Urinary bladder (tissue), 3 donors: ENCODE measurements at regions not wholly inside any gene's neighbourhood (a gene's known extent, or its start where the extent isn't known, plus 50 kb on each side); places are given as distances from the start of the nearest gene placed in this dataset.
A peak's percentile ranks its signal among the peaks of the same experiment; 100 is the strongest.

Source experiments
- DNase-seq: peaks from one replicate; pipeline ENCODE4 v3.0.0-alpha.2; 2015; ENCODE audit errors: extremely low spot score
- H3K27ac ChIP-seq: one replicate; pipeline ENCODE4 v1.5.1; 2013; ENCODE audit warnings: low read depth, mild to moderate bottlenecking, moderate library complexity
- H3K36me3 ChIP-seq: one replicate; pipeline ENCODE4 v1.6.1; 2013; ENCODE audit warnings: mild to moderate bottlenecking, moderate library complexity; ENCODE audit not compliant: insufficient read depth
- H3K4me1 ChIP-seq: one replicate; pipeline ENCODE4 v1.6.1; 2013; ENCODE audit warnings: mild to moderate bottlenecking, moderate library complexity; ENCODE audit not compliant: insufficient read depth
- H3K4me3 ChIP-seq: one replicate; pipeline ENCODE4 v1.5.1; 2013; ENCODE audit warnings: low read depth, low read length
- WGBS: extraction: QIAGEN DNeasy Blood & Tissue Kit; methylation state at CpG from one replicate; pipeline ENCODE4 v1.1.7; 2013; 5-methylcytosine and 5-hydroxymethylcytosine counted together
- donor health status: healthy with polysubstance abuse.
- donor health status: healthy.

DNA sequence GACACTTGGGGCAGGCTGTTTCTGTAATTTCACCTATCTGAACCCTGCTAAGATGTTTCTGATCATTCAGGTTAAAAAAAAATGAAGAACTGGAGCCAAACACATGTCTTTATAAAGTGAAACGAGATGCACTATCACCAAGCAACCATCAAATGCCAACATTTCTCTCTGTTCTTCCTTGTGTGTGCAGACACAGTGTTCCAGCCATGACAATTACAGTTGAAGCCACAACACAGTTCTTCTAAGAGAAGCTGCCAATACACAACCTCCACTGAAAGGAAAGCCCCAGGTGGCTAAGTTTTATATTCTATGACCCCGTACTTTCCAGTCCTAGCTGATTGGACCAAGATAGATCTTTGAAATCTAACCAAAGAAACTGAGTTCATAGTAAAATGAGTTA, 181.8 kb downstream of the RAD51AP2 start:
- H3K27ac ChIP-seq: no peak overlapping the region
- DNase-seq: no peak
- WGBS: 65% methylated on average over 2 of the region's 2 CpGs
- H3K36me3 ChIP-seq: no peaks in the 10 kb centered on the region
- no peaks in the 10 kb centered on the region for H3K4me1 ChIP-seq
- H3K4me3 ChIP-seq: no peak overlapping the region

DNA sequence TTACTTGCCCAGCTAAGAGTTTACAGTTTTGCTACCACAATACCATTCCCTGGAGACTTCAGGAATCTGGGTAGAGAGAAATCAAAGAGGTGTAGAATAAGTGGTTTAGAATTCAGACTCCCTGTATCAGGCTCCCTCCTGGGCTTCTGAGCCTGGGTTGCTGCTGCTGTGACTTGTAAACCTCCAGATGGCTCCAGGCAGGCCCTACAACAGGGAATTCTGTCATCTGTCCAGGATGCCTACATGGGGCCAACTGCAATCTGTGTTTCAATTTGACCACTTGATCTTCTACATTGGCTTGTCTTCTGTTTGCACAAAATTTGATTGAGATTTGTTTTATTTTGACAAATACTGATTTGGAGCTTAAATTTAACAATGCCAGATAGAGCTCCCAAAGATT, 183.9 kb downstream of the RAD51AP2 start:
- no peak for DNase-seq
- Histone ChIP-seq H3K27ac (no peak overlapping the region), H3K4me1 (no peaks in the 10 kb centered on the region), H3K36me3 (no peaks in the 10 kb centered on the region), H3K4me3 (no peak overlapping the region)

DNA sequence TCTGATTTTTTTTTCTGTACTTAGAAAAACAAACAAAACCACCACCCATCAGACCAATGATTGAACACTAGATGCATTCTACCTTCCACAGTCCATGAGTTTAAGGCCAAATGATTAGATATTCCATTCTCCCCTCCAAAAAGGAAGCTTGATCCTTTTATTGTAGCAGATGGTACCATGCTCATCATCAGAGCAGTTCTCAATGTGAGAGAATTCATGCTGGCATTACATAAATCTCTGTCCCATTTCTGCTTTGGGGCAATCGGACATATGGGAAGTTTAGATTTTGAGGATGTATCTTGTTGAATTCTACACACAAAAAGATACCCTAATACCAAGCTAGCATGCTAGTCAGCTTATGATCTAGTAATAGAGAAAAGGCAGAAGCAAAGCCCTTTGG, 186.6 kb downstream of the RAD51AP2 start:
- Histone ChIP-seq H3K4me3 (no peak overlapping the region), H3K27ac (no peak overlapping the region), H3K36me3 (no peaks in the 10 kb centered on the region), H3K4me1 (no peaks in the 10 kb centered on the region)
- 95% methylated on average over 1 of the region's 1 CpG for WGBS
- DNase-seq: no peak

DNA sequence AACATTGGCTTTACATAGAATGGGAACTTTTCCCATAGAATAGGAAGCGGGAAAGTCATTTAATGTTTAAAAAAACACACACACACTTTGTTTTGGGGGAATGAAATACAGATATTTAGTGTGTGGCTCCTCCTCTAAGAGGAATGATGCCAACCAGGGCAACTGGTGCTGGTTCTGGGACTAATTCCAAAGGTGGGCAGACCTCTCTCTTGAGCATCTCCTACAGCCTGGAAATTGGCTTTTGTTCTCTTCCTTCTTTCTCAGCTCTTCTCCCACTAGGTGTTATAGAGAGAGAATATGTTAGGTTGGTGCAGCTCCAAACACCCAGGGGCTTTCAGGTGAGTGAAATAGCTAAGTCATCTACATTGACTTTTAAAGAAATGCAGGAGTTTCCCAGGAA, 190.1 kb downstream of the RAD51AP2 start:
- 89% methylated on average over 1 of the region's 1 CpG for WGBS
- Histone ChIP-seq H3K4me3 (no peak overlapping the region), H3K4me1 (no peaks in the 10 kb centered on the region), H3K27ac (no peak overlapping the region), H3K36me3 (no peaks in the 10 kb centered on the region)
- no peak for DNase-seq

DNA sequence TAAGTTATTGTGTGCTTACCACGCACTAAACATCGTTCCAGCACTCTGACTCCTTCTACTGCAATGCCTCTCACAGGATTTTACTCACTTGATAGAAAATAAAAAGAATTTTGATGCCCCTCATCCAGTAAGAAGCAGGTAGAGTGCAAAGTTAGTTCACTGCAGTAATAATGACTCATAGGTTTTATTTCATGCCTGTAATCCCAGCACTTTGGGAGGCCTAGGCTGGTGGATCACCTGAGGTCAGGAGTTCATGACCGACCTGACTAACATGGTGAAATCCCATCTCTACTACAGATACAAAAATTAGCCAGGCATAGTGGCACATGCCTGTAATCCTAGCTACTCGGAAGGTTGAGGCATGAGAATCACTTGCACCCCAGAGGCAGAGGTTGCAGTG, 190.6 kb downstream of the RAD51AP2 start:
- no peak for DNase-seq
- 93% methylated on average over 4 of the region's 4 CpGs for WGBS
- H3K27ac ChIP-seq: no peak overlapping the region
- H3K4me3 ChIP-seq: no peak overlapping the region
- no peaks in the 10 kb centered on the region for H3K4me1 ChIP-seq
- H3K36me3 ChIP-seq: no peaks in the 10 kb centered on the region

DNA sequence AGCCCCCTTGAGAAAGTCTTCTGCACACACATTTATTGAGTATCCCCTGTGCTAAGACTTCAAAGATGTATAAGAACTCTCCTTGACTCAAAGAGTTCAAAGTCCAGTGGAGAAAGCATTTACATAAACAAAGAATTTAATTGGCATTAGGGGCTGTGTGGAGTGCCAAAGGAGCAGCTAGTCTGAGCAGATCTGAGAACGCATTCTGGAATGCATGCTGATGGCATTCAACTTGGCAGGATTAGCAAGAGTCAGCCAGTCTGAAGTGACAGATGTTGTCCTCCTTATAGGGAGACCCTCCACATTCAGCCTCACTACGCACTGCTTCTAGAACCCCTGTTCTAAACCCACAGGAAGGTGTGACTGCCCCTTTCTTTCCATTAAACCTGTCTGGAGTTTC, 191.5 kb downstream of the RAD51AP2 start:
- H3K4me1 ChIP-seq: no peaks in the 10 kb centered on the region
- 58% methylated on average over 2 of the region's 2 CpGs for WGBS
- no peak for DNase-seq
- no peaks in the 10 kb centered on the region for H3K36me3 ChIP-seq
- H3K27ac ChIP-seq: no peak overlapping the region
- no peak overlapping the region for H3K4me3 ChIP-seq

DNA sequence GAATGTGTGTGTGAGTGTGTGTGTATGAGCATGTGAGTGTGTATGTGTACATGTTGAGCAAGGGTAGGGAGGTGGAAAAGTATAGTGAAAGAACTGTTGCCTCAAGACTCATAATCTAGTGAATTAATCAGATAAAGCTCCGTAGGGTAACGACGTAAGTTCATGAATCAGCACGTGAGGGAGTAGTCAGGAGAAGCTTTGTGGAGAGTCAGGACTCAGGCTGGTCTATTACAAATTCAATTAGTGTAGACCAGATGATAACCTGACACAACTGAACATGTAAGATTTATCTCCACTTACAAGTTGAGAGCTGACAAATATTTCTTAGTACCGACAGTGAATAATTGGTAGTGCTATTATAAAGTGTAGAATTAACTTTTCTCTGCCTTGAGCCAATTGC, 194.5 kb downstream of the RAD51AP2 start:
- no peak overlapping the region for H3K4me3 ChIP-seq
- H3K27ac ChIP-seq: no peak overlapping the region
- no peak for DNase-seq
- no peaks in the 10 kb centered on the region for H3K4me1 ChIP-seq
- H3K36me3 ChIP-seq: no peaks in the 10 kb centered on the region
- 77% methylated on average over 5 of the region's 5 CpGs for WGBS

DNA sequence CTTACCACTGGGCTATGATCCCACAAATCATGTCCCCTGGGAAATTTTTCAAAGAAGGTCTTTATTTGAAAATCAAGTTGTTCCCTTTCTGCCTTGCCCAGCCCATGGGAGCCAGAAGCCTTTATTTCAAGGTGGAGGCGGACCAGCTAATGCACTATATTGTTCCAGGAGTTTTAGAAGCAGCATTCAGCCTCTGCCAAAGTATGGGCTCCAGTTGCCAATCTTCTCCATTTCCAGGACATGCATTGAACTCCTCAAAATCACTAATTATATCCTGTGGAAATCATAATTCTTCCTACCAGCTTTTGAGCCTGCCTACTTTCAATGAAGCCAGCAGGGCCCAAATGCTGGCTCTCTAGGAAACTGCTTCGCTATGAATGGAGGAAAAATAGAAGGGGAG, 195.8 kb downstream of the RAD51AP2 start:
- H3K36me3 ChIP-seq: no peaks in the 10 kb centered on the region
- no peak overlapping the region for H3K4me3 ChIP-seq
- DNase-seq: no peak
- H3K4me1 ChIP-seq: no peaks in the 10 kb centered on the region
- H3K27ac ChIP-seq: no peak overlapping the region
- WGBS: 46% methylated on average over 2 of the region's 2 CpGs

DNA sequence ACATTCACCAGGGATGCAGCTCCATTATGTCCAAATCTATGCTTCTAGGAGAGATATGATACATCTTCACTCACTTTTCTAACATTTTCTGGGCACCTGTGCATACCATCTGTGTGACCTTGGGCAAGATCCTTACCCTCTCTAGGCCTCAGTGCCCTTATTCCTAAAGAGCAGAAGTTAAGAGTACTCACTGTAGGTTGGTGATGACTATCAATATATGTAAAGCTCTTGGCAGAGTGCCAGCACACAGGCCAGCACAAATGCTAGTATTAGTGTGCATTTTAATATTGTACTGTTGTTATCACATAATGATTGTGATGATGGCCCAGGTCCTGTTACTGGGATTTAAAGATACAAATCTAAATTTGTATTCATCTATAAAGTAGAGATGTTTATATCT, 199.2 kb downstream of the RAD51AP2 start:
- Histone ChIP-seq H3K4me1 (no peaks in the 10 kb centered on the region), H3K36me3 (no peaks in the 10 kb centered on the region), H3K4me3 (no peak overlapping the region), H3K27ac (no peak overlapping the region)
- DNase-seq: no peak

DNA sequence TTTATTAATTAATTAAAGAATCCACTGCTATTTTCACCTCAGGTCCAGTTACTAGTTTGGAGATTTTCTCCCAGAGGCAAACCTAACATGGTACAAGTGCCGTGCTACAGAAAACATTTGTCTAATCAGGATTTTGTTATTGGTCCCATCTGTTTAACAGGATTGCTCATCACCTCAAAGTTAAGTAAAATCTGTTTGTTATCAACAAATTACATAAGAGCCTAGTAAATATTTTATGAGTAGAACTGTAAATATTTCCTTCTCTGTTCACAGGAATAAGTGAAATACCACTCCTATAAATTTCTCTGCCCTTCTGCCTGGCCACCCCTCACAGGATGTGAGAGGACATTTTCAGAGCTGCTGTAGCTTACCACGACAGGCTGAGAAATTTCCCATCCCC, 200.2 kb downstream of the RAD51AP2 start:
- H3K27ac ChIP-seq: no peak overlapping the region
- 43% methylated on average over 2 of the region's 2 CpGs for WGBS
- no peaks in the 10 kb centered on the region for H3K36me3 ChIP-seq
- H3K4me1 ChIP-seq: no peaks in the 10 kb centered on the region
- H3K4me3 ChIP-seq: no peak overlapping the region
- no peak for DNase-seq

DNA sequence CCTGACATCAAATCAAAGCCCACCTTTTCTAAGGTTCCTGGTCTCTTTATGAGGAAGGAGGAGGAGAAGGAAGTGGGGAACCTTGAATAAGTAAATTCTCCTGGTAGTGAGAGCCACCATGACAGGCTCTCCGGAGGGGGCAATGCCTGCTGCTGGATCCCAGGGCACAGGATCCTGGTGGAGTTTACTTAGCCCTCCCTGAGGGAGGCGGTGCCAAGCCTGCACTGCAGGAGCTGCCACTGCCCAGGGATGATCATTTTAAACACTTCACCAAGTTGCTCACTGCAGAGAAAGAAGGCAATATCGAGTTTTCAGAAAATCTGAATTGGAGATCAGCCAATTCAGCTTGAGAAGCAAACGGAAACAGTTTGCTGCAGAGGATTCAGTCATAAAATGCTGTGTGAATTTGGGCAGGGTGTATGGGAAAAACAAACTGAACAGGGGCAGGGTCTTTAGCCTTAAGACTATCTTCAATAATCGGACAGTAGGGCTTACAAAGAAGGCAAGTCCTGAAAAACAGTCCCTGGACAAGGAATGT, 200.7 kb downstream of the RAD51AP2 start:
- H3K4me3 ChIP-seq: no peak overlapping the region
- H3K4me1 ChIP-seq: no peaks in the 10 kb centered on the region
- 38% methylated on average over 5 of the region's 5 CpGs for WGBS

DNA sequence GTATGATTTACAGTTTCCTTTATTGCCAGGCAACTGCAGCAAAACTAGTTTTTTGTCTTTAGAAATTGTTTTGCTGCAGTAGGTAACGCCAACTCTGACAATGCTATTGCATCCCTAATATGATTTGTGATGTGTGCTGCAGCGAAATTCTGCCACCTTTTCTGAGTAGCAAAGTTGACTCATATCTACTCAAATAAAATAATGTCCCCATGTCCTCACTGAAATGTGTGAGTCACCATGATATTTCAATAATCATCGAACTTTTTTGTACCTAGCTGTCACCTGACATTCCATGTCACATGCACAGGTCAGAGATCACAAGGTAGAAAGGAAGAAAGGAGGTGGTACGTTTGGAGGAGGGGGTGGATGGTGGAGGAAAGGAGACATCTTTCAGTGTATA, 205.0 kb downstream of the RAD51AP2 start:
- WGBS: 79% methylated on average over 4 of the region's 4 CpGs
- Histone ChIP-seq H3K4me3 (no peak overlapping the region), H3K4me1 (no peaks in the 10 kb centered on the region), H3K36me3 (no peaks in the 10 kb centered on the region), H3K27ac (no peak overlapping the region)
- DNase-seq: no peak

More for the DNA sequence above, 200.7 kb downstream of the RAD51AP2 start:
- Histone ChIP-seq H3K36me3 (no peaks in the 10 kb centered on the region), H3K27ac (no peak overlapping the region)
- peak; percentile 18 for DNase-seq

DNA sequence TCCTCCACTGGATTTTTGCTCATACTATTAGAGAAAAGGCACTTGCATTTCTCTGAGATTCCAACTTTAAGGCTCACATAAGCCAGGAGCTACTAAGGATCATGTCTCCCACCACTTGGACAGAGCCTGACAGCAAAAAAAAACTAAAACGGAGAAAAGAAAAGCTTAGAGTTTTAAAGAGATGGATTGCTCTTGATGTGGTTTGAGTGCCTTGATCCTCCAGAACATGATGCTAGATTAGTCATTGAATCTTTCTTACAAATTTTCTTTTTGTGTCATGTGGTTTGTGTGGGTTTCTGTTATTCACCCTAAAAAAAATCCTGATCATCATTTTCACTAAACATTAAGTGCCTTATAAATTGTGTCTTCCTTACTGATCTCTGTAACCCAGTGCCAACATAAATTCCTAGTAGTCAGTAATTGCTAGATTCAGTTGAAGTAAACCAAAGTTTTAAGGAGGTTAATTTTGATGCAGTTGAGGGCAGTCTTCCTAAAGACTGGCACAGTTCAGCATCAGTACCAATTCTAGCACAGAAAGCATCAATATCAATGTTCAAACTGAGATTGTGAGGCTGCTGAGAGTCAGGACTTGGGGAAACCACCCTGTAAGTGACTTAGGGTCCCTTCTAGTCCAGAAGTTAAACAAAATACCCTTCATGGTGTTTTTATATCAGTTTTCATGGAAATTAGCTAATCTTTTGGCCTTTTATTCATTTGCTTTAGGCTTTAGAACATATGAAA, 206.3 kb downstream of the RAD51AP2 start:
- Histone ChIP-seq H3K4me3 (no peak overlapping the region), H3K36me3 (no peaks in the 10 kb centered on the region), H3K4me1 (no peaks in the 10 kb centered on the region), H3K27ac (no peak overlapping the region)
- DNase-seq: no peak
- WGBS: 45% methylated on average over 1 of the region's 1 CpG

DNA sequence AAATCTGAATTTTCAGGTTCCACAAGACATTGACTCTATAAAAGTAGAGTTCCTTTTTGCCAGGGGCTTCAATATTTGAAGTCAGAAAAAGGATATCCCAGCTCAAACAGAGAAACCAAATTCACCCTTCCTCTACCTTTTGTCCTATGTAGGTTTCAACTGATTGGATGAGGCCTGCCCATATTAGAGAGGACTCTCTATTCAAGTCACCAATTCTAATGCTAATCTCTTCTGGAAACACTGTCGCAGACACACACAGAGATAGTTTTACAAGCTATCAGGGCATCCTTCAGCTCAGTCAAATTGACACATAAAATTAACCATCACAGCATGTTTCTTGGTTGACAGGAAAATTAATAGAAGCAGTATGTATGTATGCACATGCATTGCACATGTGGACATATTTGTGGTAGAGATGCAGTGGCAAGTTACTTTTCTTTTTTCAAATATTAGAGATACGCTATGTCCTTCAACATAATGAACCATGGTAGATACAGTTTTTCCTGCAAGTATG, 207.1 kb downstream of the RAD51AP2 start:
- DNase-seq: no peak
- H3K4me1 ChIP-seq: no peaks in the 10 kb centered on the region
- WGBS: 94% methylated on average over 2 of the region's 2 CpGs

More for the DNA sequence above, 207.1 kb downstream of the RAD51AP2 start:
- no peaks in the 10 kb centered on the region for H3K36me3 ChIP-seq
- no peak overlapping the region for H3K27ac ChIP-seq
- H3K4me3 ChIP-seq: no peak overlapping the region
